GM12864 (cell line): ENCODE measurements at regions not wholly inside any gene's neighbourhood (a gene's known extent, or its start where the extent isn't known, plus 50 kb on each side); places are given as distances from the start of the nearest gene placed in this dataset.

ENCODE experiments used
- DNase-seq: peaks from one replicate; pipeline ENCODE4 v3.0.0-alpha.2; 2011; ENCODE audit warnings: low read depth
- H3K4me3 ChIP-seq: 2 replicates; pipeline ENCODE4 v1.5.1; 2011; ENCODE audit warnings: mild to moderate bottlenecking, low read depth, low read length, control low read depth
- CTCF ChIP-seq: IDR thresholded peaks from 2 replicates; pipeline ENCODE4 v1.5.1; 2011; ENCODE audit warnings: low read depth, mild to moderate bottlenecking, moderate library complexity, low read length, control low read depth, inconsistent platforms; ENCODE audit errors: missing control alignments

GRCh38 chr17:77908501-77908900 lies 50.0 kb upstream of the TNRC6C start:
- no peak overlapping the region for H3K4me3 ChIP-seq
- TF ChIP-seq CTCF, result no peak
- no peak for DNase-seq
